GM19239 (cell line): ENCODE measurements at regions not wholly inside any gene's neighbourhood (a gene's known extent, or its start where the extent isn't known, plus 50 kb on each side); places are given as distances from the start of the nearest gene placed in this dataset.

Experiments
- DNase-seq: peaks from one replicate; pipeline ENCODE4 v3.0.0; 2011; ENCODE audit warnings: low spot score; ENCODE audit not compliant: insufficient read length
- FAIRE-seq: peaks from 2 replicates; lab custom pipeline; 2011; peaks lifted over from hg19 to GRCh38; lab: Jason Lieb, UNC

DNA sequence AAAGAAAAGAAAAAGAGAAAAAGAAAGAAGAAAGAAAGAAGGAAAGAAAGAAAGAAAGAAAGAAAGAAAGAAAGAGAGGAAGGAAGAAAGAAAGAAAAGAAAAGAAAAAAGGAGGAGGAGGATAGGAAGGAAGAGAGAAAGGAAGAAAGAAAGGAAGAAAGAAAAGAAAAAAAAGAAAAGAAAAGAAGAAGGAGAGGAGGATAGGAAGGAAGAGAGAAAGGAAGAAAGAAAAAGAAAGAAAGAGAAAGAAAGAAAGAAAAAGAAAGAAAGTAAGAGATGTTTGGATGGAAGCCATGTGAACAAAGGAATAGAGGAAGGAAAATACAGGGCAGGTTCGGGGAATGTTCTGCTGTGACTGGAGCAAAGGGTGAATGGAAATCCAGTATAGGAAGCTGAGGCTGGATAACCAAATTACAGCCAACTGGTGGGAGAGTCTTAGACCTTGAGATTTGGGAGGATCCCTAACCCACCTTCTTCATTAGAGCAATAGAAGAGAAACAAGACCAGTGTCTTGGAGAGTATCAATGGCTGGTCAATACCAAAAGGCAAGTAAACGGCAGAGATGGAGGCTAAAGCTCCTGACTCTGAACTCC is 94.9 kb downstream of the RASSF10 start:
- FAIRE-seq (no peak), DNase-seq (no peak)

DNA sequence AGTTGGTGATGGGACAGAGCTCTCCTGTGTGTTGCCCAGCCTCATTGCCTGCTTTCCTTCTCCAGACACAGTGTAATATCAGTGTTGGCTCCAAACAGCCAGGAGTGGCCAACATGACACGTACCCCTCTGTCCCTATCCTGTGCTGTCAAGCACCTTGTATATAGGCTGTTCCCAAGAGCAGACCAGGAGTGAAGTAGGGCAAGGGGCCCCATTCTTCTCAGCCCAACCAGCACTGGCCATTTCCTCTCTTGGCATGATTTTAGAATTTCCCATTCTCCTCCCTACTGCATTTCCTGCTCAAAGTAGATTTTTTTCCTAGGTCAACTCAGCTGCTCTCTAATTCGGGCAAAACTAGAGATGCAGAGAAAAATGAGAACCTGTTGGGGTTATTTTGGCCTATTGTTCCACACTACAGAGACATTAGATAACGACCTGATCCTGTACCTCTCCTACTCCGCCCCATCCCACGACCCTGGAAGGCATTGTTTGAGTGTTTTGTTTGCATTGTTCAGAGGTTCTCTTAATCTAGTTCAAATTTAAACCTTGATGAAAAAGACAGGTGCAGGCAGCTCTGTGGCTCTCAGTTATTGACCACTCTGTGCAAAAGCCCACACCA is 95.6 kb downstream of the RASSF10 start:
- FAIRE-seq = no peak

DNA sequence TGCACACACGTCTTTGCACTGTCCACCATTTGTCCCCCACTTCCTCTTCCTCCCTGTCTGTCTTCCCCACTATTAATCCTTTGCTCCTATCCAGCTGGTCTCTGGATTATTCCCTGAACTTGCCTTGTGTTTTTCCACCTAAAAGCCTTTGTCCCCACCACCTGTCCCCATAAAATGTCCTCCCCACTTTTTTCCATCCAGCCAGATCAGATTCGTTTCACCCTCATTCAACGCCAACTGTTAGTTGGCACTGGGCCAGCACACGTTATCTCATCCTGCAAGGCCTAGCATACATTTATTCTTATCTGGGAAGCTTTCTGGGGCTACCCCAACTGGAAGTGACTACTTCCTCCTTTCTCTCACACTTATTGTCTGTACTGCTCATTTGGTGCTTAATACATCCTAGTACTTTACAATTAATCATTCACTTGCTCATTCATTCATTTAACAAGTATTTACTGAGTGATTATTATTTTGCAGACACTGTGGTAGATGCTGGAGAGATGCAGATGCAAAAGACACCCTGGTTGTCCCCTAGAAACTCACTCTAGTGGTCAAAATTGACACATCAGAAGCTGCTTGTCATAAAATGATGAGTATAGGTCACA is 96.2 kb downstream of the RASSF10 start:
- FAIRE-seq (peak; percentile 51), DNase-seq (no peak)

More for the DNA sequence above, 95.6 kb downstream of the RASSF10 start:
- DNase-seq = no peak

DNA sequence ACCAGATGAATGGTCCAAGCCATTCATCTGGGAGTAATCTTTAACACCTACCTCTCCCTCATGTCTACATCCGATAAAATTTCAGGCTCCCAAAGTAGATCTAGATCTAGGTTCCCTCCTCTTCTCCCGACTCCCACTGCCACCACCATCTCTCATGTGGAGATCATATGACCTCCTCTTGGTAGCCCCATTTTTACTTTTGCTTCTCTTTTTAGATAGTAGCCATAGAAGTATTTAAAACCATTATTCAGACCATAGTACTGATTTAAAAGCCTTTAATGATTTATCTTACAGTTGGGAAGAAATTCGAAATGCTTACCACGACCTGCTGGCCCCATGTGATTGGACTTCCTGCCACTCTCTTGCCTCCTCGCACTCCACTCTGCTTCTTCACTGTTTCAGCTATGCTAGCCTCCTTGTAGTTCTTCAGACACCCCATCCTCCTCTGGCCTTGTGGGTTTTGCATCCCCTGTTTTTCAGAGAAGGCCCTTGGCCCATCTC is 98.5 kb downstream of the RASSF10 start:
- DNase-seq (no peak), FAIRE-seq (no peak)

DNA sequence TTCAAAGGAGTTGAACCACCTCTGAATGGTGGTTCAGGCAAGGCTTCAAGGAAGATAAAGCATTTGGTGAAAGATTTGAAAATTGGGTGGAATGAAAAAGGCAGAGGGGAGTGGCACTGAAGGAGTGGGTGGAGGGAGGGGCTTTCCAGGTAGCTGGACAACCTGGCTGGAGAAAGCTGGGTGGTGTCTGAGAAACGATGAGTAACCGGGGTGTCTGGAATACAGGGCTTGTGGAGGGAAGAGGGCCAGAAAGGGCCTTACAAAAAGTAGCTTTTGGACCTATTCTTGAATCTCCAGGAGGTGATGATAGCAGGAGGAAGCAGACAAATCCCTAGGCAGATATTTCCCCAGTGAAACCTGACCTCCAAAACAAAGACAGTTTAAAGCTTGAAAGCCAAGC is 99.3 kb downstream of the RASSF10 start:
- no peak for FAIRE-seq
- DNase-seq = no peak

DNA sequence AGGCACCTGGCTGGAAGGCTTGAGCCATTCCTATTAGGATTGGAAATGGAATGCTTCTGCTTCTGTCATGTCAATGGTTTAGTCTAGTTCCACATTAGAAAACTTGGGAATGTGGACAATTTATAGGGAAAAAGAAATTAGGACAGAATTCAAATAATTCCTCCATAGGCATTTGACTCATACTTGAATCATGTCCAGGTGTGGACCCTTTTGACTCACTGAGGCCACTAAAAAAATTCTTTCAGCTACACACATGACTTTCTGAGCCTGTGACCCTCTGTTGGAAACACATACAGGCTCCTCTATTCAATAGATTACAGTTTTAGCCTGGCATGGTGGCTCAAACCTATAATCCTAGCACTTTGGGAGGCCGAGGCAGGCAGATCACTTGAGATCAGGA is 100.5 kb downstream of the RASSF10 start:
- no peak for DNase-seq
- FAIRE-seq = no peak

DNA sequence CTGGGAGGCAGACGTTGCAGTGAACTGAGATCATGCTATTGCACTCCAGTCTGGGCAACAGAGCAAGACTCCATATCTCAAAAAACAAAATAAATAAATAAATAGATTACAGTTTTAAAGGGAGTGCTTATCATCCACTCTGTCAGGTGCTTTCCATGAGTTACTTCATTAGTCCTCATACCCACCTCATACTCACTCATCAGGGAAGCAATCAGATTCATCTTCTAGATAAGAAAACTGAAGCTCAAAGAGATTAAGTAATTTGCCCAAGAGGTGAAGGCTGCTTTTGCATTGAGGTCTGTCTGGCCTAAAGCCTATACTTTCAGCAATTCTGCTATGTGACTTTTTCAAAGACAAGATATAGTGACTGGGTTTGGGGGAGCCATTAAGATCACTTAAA is 101.0 kb downstream of the RASSF10 start:
- DNase-seq (no peak), FAIRE-seq (no peak)

DNA sequence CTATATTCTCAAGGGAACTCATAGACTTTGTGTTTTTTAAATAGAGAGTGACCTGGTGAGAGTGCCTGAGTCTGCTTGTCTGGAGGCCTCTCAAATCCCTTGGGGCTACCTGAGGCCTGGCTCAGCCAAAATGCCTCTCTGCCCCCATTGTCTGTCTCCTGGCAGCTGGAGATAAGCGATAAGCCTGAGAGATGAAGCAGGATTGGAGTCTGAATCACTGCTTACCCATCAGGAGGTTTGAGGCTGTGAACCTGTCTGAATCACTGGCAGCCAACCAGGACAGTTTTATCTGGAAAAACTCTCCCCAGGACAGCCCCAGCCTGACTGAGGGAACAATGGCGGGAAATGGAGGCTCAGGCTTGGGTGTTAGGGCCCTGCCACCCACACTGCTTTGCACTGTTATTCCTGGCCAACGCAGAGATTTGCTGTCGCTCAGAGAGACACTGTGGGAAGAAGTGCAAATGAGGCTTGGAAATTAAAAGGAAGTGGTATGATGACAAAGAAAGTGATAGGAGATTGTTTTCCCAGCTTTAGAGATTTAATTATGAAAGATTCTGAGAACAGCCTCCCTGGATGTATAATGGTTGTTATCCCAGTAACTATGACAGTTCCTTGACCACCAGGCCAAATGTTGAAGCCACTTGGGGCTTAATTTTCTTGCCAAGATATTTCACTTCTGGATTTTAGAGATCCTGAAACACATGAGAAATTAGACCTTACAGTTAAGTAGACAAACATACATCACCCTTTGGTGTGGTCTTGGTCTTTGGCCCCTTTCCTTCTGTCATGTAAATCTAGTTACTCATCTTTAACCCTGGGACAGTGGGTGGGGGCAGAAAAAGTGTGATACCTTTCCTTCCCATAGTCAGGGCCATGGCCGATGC is 102.1 kb downstream of the RASSF10 start:
- FAIRE-seq = no peak
- no peak for DNase-seq

DNA sequence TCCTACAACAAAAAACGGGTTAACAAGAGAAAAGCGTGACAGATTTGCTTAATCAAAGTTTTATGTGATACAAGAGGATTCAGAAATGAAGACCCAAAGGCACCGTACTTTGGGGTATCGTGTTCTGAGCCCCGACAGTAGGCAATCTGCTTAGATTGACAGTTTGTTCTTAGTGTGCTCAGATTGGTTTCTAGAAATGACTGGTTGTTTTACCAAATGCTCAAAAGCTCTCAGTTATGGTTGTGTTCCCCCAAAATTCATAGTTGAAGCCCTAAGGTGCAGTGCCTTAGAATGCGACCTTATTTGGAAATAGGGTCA is 102.7 kb downstream of the RASSF10 start:
- no peak for FAIRE-seq

DNA sequence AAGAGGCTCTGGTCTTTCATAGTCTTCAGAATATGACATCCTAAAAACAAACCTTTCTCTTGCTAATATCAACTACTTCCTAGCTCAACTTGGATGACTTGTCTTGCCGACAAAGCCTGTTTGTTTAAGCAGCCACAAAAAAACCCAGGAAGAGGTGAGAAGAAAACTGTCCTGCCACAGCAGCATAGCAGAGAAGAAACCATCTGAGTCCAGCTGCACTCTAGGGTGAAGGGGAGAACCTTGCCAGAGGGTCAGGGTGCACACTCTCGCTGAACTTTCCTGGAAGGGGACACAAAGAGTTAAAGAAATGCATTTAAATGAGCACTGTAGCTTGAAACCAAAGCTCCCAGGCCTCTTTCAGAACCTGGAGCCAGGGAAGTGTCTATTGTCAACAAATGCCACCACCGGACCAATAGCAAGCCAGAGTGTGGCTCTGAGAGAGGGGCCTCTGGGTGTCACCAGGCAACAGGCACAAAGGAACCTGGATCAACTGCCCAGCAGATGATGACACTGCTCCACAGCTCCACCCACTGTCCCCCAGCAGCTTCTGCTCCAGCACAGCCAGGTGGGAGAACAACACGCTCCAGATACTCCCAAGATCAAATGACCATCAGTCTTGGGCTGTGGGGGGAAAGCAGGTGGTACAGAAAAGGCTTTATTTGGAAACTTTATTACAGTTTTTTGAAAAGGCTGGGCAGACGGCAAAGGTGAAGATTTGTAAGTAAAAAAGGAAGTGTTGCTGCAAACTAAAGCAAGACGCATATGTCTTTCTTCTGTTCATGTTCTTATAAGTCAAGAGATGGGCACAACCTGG is 105.7 kb downstream of the RASSF10 start:
- DNase-seq = no peak
- FAIRE-seq = no peak

More for the DNA sequence above, 102.7 kb downstream of the RASSF10 start:
- DNase-seq = no peak

DNA sequence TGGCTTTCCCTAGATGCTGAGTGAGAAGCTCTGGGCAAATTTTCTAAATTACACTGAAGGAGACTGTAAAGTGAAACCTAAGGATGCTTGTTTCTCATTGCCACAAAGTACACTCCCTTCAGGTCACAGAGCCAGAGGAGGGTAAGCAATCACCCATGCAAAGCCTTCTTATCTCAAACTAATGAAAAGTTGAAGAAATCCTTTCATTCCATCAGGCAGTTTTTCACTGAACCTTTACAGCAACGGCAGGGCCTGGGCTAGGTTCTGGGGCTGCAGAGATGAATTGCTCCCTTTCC is 106.2 kb downstream of the RASSF10 start:
- DNase-seq = no peak
- no peak for FAIRE-seq

DNA sequence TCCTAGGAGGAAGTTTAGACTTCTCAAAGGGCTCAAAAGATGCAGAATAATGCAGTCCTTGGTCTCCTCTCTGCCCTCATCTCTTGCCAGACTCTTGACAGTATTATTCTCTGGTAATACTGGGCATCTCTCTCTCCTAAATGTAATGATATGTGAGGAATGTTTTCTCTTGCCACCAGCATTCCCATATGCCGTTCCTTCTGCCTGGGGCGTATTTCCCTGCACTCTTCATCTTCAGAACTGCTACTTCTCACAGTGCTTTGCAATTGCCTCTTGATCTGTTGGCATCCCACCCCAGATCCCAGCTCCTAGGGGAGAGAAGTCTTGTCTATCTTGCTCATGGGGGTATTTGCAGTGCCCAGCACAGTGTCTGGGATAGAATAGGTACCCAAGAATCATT is 107.4 kb downstream of the RASSF10 start:
- DNase-seq (no peak), FAIRE-seq (no peak)

DNA sequence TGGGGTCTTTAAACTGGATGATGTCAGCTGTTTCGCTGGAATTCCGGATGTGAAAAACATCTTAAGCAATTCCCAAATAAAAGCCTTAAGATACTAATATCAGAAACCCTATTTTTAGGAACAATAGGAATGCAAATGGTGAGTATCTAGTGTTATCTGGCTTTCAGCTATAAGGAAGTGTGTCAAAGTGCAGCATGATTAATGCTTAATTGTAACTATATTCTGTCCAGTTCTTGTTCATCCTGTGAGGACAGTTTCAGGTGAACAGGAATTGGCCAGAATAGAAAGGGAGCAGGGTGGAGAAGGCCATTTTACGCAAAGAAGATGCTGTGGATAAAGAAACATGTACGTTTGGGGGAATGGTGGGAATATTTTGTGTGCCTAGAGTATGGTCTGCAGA is 108.2 kb downstream of the RASSF10 start:
- DNase-seq (no peak), FAIRE-seq (no peak)

DNA sequence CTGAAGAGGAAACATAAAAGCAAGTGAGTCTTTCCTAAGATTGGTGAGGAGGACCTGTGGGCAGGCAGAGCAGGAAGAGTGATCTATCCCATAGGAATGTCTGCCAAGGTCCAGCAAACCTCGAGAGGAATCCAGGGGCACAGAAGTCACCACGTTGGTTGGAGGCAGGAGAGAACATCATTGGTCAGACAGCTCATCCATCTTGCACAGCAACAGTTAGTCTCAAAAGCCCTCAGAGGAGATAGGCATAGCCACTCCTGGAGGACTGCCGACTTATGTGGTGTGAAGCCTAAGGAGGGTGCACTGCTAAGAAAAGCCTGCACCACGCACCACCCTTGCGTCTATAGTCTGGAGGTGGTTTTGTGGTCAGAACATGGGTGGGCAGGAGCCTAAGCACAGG is 109.1 kb downstream of the RASSF10 start:
- FAIRE-seq (no peak), DNase-seq (no peak)

DNA sequence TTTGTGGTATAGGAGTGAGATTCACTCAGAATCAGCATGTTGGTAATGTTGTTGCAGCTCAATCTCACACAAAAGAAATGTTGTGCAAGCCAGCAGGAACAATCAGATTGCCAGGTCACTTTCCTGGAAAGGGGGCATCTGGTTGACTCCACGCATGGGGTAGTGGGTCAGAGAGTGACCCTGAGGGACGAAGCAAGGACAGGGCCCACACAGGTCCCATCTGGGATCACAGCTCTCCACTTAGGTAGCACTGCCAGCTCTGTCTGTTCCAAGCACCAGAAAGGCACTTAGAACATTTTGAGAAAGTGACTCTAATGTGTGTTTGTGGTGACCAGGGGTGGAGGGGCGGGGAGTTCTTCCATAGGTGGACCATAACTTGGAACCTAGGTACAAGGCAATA is 109.5 kb downstream of the RASSF10 start:
- DNase-seq (no peak), FAIRE-seq (no peak)

DNA sequence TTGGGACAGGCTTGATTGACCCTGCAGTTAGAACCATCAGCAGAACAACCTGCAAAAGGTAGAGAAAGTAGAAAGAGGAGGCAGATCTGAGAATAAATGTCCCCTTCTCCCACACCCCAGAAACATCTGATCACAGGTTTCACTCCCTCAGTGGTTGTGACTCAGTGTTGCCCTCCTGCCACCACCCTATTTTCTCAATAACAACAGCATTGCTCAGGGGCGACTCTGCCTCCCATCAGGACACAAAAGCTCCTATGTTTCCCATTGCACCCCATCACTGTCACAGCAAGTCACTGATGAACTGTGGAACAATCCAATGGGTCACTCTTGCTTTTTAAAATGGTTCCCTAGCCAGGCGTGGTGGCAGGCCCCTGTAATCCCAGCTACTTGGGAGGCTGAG is 110.2 kb downstream of the RASSF10 start:
- no peak for DNase-seq

DNA sequence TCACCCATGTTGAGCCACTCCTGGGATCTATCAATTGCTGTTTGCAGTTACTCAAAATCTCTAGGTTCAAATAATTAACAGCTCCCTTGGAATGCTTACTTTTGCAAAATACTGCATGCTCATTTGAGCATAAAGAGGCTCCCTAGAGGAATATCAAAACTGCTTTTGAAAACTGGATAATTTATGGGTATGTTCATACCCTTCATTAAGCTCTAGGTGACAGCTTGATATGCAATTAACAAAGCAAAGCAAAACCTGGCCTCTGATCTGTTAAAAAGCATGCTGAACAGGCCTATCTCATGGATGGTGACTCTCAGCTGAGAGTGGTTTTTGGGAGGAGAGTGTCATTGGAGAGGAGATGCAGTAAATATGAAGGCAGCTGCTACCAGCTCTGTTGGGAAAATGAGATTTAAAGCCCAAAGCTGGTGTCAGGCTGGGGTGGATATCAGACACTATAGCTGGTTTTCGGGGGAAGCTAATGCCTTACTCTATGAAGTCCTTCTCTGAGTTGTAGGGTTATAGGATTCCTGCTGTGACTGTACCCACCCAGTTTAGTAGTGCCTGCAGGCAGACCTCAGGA is 110.9 kb downstream of the RASSF10 start:
- FAIRE-seq (no peak), DNase-seq (no peak)

More for the DNA sequence above, 110.2 kb downstream of the RASSF10 start:
- no peak for FAIRE-seq

DNA sequence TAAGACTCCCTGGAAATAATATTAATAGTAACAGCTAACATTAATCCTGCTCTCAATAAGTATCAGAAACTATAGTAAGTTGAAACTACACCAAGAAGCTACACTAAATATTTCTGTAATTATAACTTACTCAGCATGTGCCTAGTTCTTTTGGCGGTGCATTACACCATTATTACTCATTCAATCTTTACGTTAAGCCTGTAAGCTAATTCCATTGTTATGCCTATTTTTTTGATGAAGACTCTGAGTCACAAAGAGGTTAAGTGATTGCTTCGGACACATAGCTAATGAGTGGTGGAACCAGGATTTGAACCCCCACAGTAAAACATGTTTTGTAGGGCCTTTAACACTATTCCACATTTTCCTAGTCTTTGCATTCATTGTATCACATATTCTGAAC is 111.6 kb downstream of the RASSF10 start:
- no peak for FAIRE-seq
- no peak for DNase-seq

DNA sequence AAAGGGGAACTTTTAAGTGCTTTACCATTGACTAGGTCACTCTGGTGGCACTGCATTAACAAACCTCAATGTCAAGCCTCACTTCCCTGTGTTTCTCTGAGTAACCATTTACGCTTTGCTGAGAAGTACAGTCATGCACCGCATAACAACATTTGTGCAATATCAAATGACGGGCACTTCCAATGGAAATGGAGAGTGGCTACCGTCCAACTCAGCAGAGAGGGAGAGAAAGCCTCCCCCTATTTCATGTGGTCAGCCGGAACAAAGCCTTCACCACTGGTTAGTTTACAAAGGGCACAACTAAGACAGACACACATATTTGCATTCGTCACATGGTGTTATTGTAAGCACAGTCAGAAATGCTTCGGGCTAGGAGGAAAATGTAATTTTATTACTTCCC is 117.3 kb downstream of the RASSF10 start:
- FAIRE-seq = no peak
- DNase-seq = no peak

DNA sequence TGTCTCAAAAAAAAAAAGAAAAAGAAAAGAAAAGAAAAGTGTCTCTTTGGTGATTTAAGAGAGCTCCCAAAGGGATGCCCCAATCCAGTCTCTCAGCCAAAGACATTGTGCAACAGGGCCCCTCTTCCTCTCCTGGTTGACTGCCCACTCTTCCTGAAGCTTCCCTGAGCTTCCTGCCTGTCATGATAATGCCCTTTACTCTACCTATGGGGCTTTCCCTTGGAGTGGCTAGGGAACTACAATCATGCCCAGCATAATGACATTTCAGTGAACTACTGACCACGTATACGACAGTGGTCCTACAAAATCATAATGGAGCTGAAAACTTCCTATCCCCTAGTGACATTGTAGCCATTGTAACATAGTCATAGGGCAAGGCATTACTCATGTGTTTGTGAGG is 118.0 kb downstream of the RASSF10 start:
- FAIRE-seq (no peak), DNase-seq (no peak)
